ENCODE measurements at regions not wholly inside any gene's neighbourhood (a gene's known extent, or its start where the extent isn't known, plus 50 kb on each side); places are given as distances from the start of the nearest gene placed in this dataset.

- Histone ChIP-seq H3K9ac (no peak overlapping the region), H3K9me3 (ENCODE audit: control insufficient read depth, low read length) (no peaks in the 10 kb centered on the region), H3K36me3 (ENCODE audit: control insufficient read depth, insufficient read depth, low read length) (no peaks in the 10 kb centered on the region), H3K79me2 (no peaks in the 10 kb centered on the region), H3K4me3 (ENCODE audit: low read depth, low read length) (no peak overlapping the region), H3K27ac (no peak overlapping the region), H3K27me3 (ENCODE audit: control insufficient read depth, insufficient read depth, low read length) (no peaks in the 10 kb centered on the region), H3K4me2 (ENCODE audit: low read length) (no peak overlapping the region), H2AFZ (no peak overlapping the region), H3K4me1 (no peaks in the 10 kb centered on the region)
- TF ChIP-seq CTCF (IDR thresholded peaks at IDR 0.05) = no peak
Observed at GRCh38 chr12:93072340-93072739, 143.2 kb upstream of the EEA1 start.

GRCh38 chr12:93073324-93073723, 144.2 kb upstream of the EEA1 start:
- Histone ChIP-seq H3K4me2 (ENCODE audit: low read length) (no peak overlapping the region), H3K4me1 (no peaks in the 10 kb centered on the region), H3K79me2 (no peaks in the 10 kb centered on the region), H3K9me3 (ENCODE audit: control insufficient read depth, low read length) (no peaks in the 10 kb centered on the region), H3K36me3 (ENCODE audit: control insufficient read depth, insufficient read depth, low read length) (no peaks in the 10 kb centered on the region), H2AFZ (no peak overlapping the region), H3K4me3 (ENCODE audit: low read depth, low read length) (no peak overlapping the region), H3K9ac (no peak overlapping the region), H3K27me3 (ENCODE audit: control insufficient read depth, insufficient read depth, low read length) (no peaks in the 10 kb centered on the region), H3K27ac (no peak overlapping the region)
- TF ChIP-seq CTCF (IDR thresholded peaks at IDR 0.05) = no peak

- no peak overlapping the region for H2AFZ ChIP-seq
- H3K4me3 ChIP-seq (ENCODE audit: low read depth, low read length) = no peak overlapping the region
- no peak overlapping the region for H3K9ac ChIP-seq
- no peaks in the 10 kb centered on the region for H3K79me2 ChIP-seq
- no peak overlapping the region for H3K27ac ChIP-seq
- H3K36me3 ChIP-seq (ENCODE audit: control insufficient read depth, insufficient read depth, low read length) = no peaks in the 10 kb centered on the region
- no peaks in the 10 kb centered on the region for H3K27me3 ChIP-seq (ENCODE audit: control insufficient read depth, insufficient read depth, low read length)
- H3K9me3 ChIP-seq (ENCODE audit: control insufficient read depth, low read length) = no peaks in the 10 kb centered on the region
- no peaks in the 10 kb centered on the region for H3K4me1 ChIP-seq
- TF ChIP-seq CTCF (IDR thresholded peaks at IDR 0.05) = no peak
- H3K4me2 ChIP-seq (ENCODE audit: low read length) = no peak overlapping the region
Observed at GRCh38 chr12:93078059-93078458, 149.0 kb upstream of the EEA1 start.

GRCh38 chr12:93078577-93078976, 149.5 kb upstream of the EEA1 start:
- Histone ChIP-seq H3K4me3 (ENCODE audit: low read depth, low read length) (no peak overlapping the region), H3K4me1 (no peaks in the 10 kb centered on the region), H3K9me3 (ENCODE audit: control insufficient read depth, low read length) (no peaks in the 10 kb centered on the region), H3K36me3 (ENCODE audit: control insufficient read depth, insufficient read depth, low read length) (no peaks in the 10 kb centered on the region), H3K27ac (no peak overlapping the region), H3K9ac (no peak overlapping the region), H2AFZ (no peak overlapping the region), H3K4me2 (ENCODE audit: low read length) (no peak overlapping the region), H3K27me3 (ENCODE audit: control insufficient read depth, insufficient read depth, low read length) (no peaks in the 10 kb centered on the region), H3K79me2 (no peaks in the 10 kb centered on the region)
- no peak for TF ChIP-seq CTCF (IDR thresholded peaks at IDR 0.05)

GRCh38 chr12:93079271-93079670, 150.2 kb upstream of the EEA1 start:
- H3K4me3 ChIP-seq (ENCODE audit: low read depth, low read length) = no peak overlapping the region
- TF ChIP-seq CTCF (IDR thresholded peaks at IDR 0.05) = no peak
- H3K36me3 ChIP-seq (ENCODE audit: control insufficient read depth, insufficient read depth, low read length) = no peaks in the 10 kb centered on the region
- H3K4me2 ChIP-seq (ENCODE audit: low read length) = no peak overlapping the region
- no peaks in the 10 kb centered on the region for H3K9me3 ChIP-seq (ENCODE audit: control insufficient read depth, low read length)
- H3K9ac ChIP-seq = no peak overlapping the region
- H3K27ac ChIP-seq = no peak overlapping the region
- H2AFZ ChIP-seq = no peak overlapping the region
- no peaks in the 10 kb centered on the region for H3K79me2 ChIP-seq
- no peaks in the 10 kb centered on the region for H3K4me1 ChIP-seq
- H3K27me3 ChIP-seq (ENCODE audit: control insufficient read depth, insufficient read depth, low read length) = no peaks in the 10 kb centered on the region
